SK-N-SH treated with all-trans-retinoic acid at 6 μM for 48 hours (cell line): ENCODE measurements at regions not wholly inside any gene's neighbourhood (a gene's known extent, or its start where the extent isn't known, plus 50 kb on each side); places are given as distances from the start of the nearest gene placed in this dataset.

Experiments
- ARNTL ChIP-seq: fragments of 450-650 bp; formaldehyde crosslinking; IDR thresholded peaks from 2 replicates; pipeline ENCODE4 v1.5.0; 2020; ENCODE audit warnings: low read depth, mild to moderate bottlenecking, moderate library complexity, borderline replicate concordance
- ESRRG ChIP-seq: fragments of 250-450 bp; sonication (Bioruptor Pico); IDR thresholded peaks from 2 replicates; pipeline ENCODE4 v1.6.1; 2021; ENCODE audit warnings: mild to moderate bottlenecking
- PPARA ChIP-seq: fragments of 250-450 bp; sonication (Bioruptor Pico); IDR thresholded peaks from 2 replicates; pipeline ENCODE4 v1.5.0; 2020; ENCODE audit warnings: mild to moderate bottlenecking, borderline replicate concordance
- RARB ChIP-seq: fragments of 250-450 bp; sonication (Bioruptor Pico); IDR thresholded peaks from 2 replicates; pipeline ENCODE4 v1.8.0; 2021; ENCODE audit warnings: mild to moderate bottlenecking, moderate library complexity
- SNAI2 ChIP-seq: fragments of 250-450 bp; sonication (Bioruptor Pico); IDR thresholded peaks from 2 replicates; pipeline ENCODE4 v1.5.0; 2020; ENCODE audit warnings: mild to moderate bottlenecking, moderate library complexity
- TCF4 ChIP-seq: fragments of 250-450 bp; sonication (Bioruptor Pico); IDR thresholded peaks from 2 replicates; pipeline ENCODE4 v1.8.0; 2021; ENCODE audit warnings: mild to moderate bottlenecking, moderate library complexity, borderline replicate concordance
- TOX ChIP-seq: fragments of 250-450 bp; sonication (Bioruptor Pico); IDR thresholded peaks from 2 replicates; pipeline ENCODE4 v1.8.0; 2021; ENCODE audit warnings: mild to moderate bottlenecking, moderate library complexity, borderline replicate concordance
- ZFP30 ChIP-seq: fragments of 450-650 bp; formaldehyde crosslinking; IDR thresholded peaks from 2 replicates; pipeline ENCODE4 v1.5.0; 2022; ENCODE audit warnings: mild to moderate bottlenecking, moderate library complexity
- TF ChIP-seq, protein P1 (sequence below): fragments of 250-450 bp; sonication (Bioruptor Pico); IDR thresholded peaks from 2 replicates; pipeline ENCODE4 v1.5.1; 2021; ENCODE audit warnings: mild to moderate bottlenecking, moderate library complexity
- TF ChIP-seq, protein P2 (sequence below): fragments of 250-450 bp; sonication (Bioruptor Pico); IDR thresholded peaks from 2 replicates; pipeline ENCODE4 v1.5.1; 2020; ENCODE audit warnings: low read depth, mild to moderate bottlenecking, moderate library complexity
- TF ChIP-seq, protein P3 (sequence below): fragments of 250-450 bp; sonication (Bioruptor Pico); IDR thresholded peaks from 2 replicates; pipeline ENCODE4 v1.8.0; 2020; ENCODE audit warnings: mild to moderate bottlenecking, moderate library complexity, borderline replicate concordance
- TF ChIP-seq, protein P4 (sequence below): fragments of 250-450 bp; sonication (Bioruptor Pico); IDR thresholded peaks from 2 replicates; pipeline ENCODE4 v1.5.0; 2020; ENCODE audit warnings: mild to moderate bottlenecking, moderate library complexity
- TF ChIP-seq, protein P5 (sequence below): fragments of 250-450 bp; sonication (Bioruptor Pico); IDR thresholded peaks from 2 replicates; pipeline ENCODE4 v1.8.0; 2021; ENCODE audit warnings: low read depth, mild to moderate bottlenecking, moderate library complexity, borderline replicate concordance

DNA sequence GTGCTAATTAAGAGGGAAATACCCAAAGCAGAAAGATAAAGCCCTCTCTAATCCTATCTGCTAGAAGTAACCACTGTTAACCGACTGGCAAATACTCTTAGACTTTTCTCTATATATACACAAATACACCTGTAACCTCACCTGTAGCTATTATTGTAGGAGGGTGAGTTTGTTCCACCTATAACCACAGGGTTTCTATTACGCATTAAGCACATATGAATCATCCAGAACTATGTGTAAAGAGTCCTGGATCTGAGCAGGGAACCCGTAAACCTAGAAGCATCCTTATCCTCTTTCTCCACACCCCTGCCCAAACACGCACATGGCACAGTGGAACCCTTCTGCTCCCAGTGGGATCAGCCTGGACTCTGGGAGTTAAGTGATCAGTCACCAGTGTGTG lies 172.8 kb upstream of the C2CD4B start:
- TF ChIP-seq TCF4, result no peak
- no peak for TF ChIP-seq TOX
- TF ChIP-seq ARNTL (CRISPR knock-in tag), result no peak
- no peak for TF ChIP-seq RARB
- no peak for TF ChIP-seq SNAI2 (CRISPR knock-in tag)
- TF ChIP-seq, protein P1, sequence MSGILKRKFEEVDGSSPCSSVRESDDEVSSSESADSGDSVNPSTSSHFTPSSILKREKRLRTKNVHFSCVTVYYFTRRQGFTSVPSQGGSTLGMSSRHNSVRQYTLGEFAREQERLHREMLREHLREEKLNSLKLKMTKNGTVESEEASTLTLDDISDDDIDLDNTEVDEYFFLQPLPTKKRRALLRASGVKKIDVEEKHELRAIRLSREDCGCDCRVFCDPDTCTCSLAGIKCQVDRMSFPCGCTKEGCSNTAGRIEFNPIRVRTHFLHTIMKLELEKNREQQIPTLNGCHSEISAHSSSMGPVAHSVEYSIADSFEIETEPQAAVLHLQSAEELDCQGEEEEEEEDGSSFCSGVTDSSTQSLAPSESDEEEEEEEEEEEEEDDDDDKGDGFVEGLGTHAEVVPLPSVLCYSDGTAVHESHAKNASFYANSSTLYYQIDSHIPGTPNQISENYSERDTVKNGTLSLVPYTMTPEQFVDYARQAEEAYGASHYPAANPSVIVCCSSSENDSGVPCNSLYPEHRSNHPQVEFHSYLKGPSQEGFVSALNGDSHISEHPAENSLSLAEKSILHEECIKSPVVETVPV (CRISPR knock-in tag), result no peak
- TF ChIP-seq ZFP30 (CRISPR knock-in tag), result no peak
- TF ChIP-seq, protein P2, sequence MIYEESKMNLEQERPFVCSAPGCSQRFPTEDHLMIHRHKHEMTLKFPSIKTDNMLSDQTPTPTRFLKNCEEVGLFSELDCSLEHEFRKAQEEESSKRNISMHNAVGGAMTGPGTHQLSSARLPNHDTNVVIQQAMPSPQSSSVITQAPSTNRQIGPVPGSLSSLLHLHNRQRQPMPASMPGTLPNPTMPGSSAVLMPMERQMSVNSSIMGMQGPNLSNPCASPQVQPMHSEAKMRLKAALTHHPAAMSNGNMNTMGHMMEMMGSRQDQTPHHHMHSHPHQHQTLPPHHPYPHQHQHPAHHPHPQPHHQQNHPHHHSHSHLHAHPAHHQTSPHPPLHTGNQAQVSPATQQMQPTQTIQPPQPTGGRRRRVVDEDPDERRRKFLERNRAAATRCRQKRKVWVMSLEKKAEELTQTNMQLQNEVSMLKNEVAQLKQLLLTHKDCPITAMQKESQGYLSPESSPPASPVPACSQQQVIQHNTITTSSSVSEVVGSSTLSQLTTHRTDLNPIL, result no peak
- TF ChIP-seq, protein P3, sequence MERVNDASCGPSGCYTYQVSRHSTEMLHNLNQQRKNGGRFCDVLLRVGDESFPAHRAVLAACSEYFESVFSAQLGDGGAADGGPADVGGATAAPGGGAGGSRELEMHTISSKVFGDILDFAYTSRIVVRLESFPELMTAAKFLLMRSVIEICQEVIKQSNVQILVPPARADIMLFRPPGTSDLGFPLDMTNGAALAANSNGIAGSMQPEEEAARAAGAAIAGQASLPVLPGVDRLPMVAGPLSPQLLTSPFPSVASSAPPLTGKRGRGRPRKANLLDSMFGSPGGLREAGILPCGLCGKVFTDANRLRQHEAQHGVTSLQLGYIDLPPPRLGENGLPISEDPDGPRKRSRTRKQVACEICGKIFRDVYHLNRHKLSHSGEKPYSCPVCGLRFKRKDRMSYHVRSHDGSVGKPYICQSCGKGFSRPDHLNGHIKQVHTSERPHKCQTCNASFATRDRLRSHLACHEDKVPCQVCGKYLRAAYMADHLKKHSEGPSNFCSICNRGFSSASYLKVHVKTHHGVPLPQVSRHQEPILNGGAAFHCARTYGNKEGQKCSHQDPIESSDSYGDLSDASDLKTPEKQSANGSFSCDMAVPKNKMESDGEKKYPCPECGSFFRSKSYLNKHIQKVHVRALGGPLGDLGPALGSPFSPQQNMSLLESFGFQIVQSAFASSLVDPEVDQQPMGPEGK (CRISPR knock-in tag), result no peak
- no peak for TF ChIP-seq ESRRG (CRISPR knock-in tag)
- TF ChIP-seq, protein P4, sequence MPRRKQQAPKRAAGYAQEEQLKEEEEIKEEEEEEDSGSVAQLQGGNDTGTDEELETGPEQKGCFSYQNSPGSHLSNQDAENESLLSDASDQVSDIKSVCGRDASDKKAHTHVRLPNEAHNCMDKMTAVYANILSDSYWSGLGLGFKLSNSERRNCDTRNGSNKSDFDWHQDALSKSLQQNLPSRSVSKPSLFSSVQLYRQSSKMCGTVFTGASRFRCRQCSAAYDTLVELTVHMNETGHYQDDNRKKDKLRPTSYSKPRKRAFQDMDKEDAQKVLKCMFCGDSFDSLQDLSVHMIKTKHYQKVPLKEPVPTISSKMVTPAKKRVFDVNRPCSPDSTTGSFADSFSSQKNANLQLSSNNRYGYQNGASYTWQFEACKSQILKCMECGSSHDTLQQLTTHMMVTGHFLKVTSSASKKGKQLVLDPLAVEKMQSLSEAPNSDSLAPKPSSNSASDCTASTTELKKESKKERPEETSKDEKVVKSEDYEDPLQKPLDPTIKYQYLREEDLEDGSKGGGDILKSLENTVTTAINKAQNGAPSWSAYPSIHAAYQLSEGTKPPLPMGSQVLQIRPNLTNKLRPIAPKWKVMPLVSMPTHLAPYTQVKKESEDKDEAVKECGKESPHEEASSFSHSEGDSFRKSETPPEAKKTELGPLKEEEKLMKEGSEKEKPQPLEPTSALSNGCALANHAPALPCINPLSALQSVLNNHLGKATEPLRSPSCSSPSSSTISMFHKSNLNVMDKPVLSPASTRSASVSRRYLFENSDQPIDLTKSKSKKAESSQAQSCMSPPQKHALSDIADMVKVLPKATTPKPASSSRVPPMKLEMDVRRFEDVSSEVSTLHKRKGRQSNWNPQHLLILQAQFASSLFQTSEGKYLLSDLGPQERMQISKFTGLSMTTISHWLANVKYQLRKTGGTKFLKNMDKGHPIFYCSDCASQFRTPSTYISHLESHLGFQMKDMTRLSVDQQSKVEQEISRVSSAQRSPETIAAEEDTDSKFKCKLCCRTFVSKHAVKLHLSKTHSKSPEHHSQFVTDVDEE, result no peak
- no peak for TF ChIP-seq PPARA
- TF ChIP-seq, protein P5, sequence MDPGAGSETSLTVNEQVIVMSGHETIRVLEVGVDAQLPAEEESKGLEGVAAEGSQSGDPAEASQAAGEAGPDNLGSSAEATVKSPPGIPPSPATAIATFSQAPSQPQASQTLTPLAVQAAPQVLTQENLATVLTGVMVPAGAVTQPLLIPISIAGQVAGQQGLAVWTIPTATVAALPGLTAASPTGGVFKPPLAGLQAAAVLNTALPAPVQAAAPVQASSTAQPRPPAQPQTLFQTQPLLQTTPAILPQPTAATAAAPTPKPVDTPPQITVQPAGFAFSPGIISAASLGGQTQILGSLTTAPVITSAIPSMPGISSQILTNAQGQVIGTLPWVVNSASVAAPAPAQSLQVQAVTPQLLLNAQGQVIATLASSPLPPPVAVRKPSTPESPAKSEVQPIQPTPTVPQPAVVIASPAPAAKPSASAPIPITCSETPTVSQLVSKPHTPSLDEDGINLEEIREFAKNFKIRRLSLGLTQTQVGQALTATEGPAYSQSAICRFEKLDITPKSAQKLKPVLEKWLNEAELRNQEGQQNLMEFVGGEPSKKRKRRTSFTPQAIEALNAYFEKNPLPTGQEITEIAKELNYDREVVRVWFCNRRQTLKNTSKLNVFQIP (CRISPR knock-in tag), result no peak
